ENCODE measurements at regions not wholly inside any gene's neighbourhood (a gene's known extent, or its start where the extent isn't known, plus 50 kb on each side); places are given as distances from the start of the nearest gene placed in this dataset.

GRCh38 chr1:78279051-78279450 is 211.7 kb upstream of the PTGFR start:
- TF ChIP-seq CTCF (IDR thresholded peaks at IDR 0.05): no peak
- no peak for TF ChIP-seq POLR2A (IDR thresholded peaks at IDR 0.05)

Data from heart left ventricle (tissue), 13 donors.